ENCODE measurements at regions not wholly inside any gene's neighbourhood (a gene's known extent, or its start where the extent isn't known, plus 50 kb on each side); places are given as distances from the start of the nearest gene placed in this dataset.

DNA sequence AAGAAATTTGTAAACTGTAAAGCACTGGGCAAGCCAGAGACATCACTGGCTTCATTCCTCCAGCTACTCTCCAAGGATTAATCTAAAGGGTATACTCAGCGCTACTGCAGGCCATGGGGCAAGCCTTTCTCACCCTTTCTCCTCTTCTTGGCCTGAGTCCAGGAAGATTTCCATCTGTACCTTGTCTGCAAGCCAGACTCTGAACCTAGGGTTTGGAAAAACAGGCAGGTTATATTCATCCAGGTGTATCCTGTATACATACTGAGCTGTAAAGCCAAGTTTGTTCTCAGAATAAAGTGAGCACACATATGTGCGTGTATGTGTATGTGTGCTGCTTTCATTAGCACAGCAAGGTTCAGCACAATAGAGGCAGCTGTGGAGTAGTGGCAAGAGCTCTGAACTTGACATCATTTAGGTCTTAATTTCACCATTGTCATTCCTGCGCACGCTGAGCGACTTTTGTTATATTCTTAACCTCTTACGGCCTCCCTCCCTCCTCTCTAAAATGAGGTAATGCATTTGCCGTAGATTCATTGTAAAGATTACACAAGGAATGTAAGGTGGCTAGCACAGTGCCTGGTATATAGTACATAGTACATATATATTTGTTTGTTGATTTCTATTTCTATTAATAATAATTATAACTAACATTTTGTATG is 128.1 kb upstream of the JUN start:
- Histone ChIP-seq H3K4me3 (ENCODE audit: low read depth, low read length) (no peak overlapping the region), H3K36me3 (no peaks in the 10 kb centered on the region), H3K27me3 (ENCODE audit: insufficient read depth, low read depth, severe bottlenecking) (no peaks in the 10 kb centered on the region), H3K27ac (no peak overlapping the region), H3K9me3 (ENCODE audit: severe bottlenecking) (peaks cover 6% of the 10 kb centered on the region)
- no peak for TF ChIP-seq CTCF (IDR thresholded peaks at IDR 0.05; ENCODE audit: low read depth, low read length)
- no peak for DNase-seq

GRCh38 chr1:58914925-58915324 is 131.1 kb upstream of the JUN start:
- H3K27ac ChIP-seq, result no peak overlapping the region
- no peak overlapping the region for H3K4me3 ChIP-seq (ENCODE audit: low read depth, low read length)
- no peaks in the 10 kb centered on the region for H3K36me3 ChIP-seq
- TF ChIP-seq CTCF (IDR thresholded peaks at IDR 0.05; ENCODE audit: low read depth, low read length), result no peak
- H3K27me3 ChIP-seq (ENCODE audit: insufficient read depth, low read depth, severe bottlenecking), result no peaks in the 10 kb centered on the region
- DNase-seq, result no peak
- H3K9me3 ChIP-seq (ENCODE audit: severe bottlenecking), result peaks cover 6% of the 10 kb centered on the region

DNA sequence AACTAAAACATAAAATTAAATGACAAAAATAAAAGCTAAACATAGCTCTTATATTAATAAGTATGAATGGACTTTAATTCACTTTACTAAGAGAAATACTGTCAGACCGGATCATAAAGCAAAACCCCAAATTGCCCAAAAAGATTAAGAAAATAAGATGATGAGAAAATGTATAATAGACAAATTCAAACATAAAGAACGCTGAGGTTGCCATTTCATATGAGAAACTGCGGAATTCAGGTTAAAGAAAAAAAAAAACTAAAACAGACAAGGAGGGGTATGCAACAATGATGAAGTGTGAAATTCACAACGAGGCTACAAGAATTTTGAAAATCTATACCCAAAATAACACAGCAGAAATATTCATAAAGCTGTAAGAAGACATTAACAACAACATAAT is 133.6 kb upstream of the JUN start:
- H3K36me3 ChIP-seq, result no peaks in the 10 kb centered on the region
- no peak overlapping the region for H3K27ac ChIP-seq
- H3K9me3 ChIP-seq (ENCODE audit: severe bottlenecking), result peaks cover 6% of the 10 kb centered on the region
- DNase-seq, result no peak
- TF ChIP-seq CTCF (IDR thresholded peaks at IDR 0.05; ENCODE audit: low read depth, low read length), result no peak
- no peak overlapping the region for H3K4me3 ChIP-seq (ENCODE audit: low read depth, low read length)
- H3K27me3 ChIP-seq (ENCODE audit: insufficient read depth, low read depth, severe bottlenecking), result no peaks in the 10 kb centered on the region

- Histone ChIP-seq H3K9me3 (ENCODE audit: severe bottlenecking) (peaks cover 6% of the 10 kb centered on the region), H3K27me3 (ENCODE audit: insufficient read depth, low read depth, severe bottlenecking) (no peaks in the 10 kb centered on the region), H3K4me3 (ENCODE audit: low read depth, low read length) (no peak overlapping the region), H3K27ac (no peak overlapping the region), H3K36me3 (no peaks in the 10 kb centered on the region)
- no peak for TF ChIP-seq CTCF (IDR thresholded peaks at IDR 0.05; ENCODE audit: low read depth, low read length)
- DNase-seq, result no peak
Observed at GRCh38 chr1:58919226-58919958, 135.5 kb upstream of the JUN start.

DNA sequence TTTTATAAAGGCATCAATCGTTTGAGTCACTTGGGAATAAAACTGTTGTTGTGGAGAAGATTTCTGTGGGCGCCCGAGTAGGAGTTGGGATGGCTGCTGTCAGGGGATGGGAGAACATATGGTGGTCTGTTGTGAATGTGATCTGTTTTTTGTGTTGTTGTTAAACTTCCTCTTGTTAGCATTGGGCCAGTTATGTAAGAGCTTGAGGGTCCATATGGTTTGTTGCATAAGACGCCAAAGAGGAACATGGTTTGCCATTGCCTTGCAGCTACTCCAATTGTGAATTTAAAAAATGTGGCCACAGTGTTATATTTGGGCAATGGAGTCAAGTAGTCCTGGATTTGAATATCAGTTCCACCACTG is 136.1 kb upstream of the JUN start:
- no peaks in the 10 kb centered on the region for H3K36me3 ChIP-seq
- H3K27ac ChIP-seq, result no peak overlapping the region
- peaks cover 6% of the 10 kb centered on the region for H3K9me3 ChIP-seq (ENCODE audit: severe bottlenecking)
- no peaks in the 10 kb centered on the region for H3K27me3 ChIP-seq (ENCODE audit: insufficient read depth, low read depth, severe bottlenecking)
- no peak for TF ChIP-seq CTCF (IDR thresholded peaks at IDR 0.05; ENCODE audit: low read depth, low read length)
- no peak overlapping the region for H3K4me3 ChIP-seq (ENCODE audit: low read depth, low read length)
- no peak for DNase-seq
